HG03196 (cell line): ENCODE measurements at regions not wholly inside any gene's neighbourhood (a gene's known extent, or its start where the extent isn't known, plus 50 kb on each side); places are given as distances from the start of the nearest gene placed in this dataset.
"Not testable (repeated sequence)": the region's sequence is repeated elsewhere in the genome, so short reads cannot be mapped to it uniquely, and the experiment has no call there.

Source experiments
- ATAC-seq: cut with Tn5 transposase; IDR thresholded peaks from one replicate; pipeline ENCODE4 v1.9.1; 2021; ENCODE audit not compliant: unreplicated experiment

DNA sequence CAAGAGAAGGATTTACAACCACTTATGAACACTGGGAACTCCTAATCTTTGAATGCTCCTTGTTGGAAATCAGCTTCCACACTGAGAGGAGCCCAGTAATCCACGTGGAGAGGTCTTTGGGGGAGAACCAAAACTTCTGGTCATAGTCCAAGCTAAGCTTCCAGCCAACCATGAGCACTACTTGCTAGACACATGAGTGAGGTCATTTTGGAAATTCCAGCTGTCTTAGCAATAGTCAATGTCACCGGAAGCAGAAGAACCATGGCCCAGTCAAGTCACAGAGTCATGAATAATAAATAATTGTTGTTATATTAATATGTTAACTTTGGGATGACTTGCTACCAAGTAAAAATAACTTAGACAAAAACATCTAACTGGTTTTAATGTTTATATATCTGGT lies 324.9 kb upstream of the SGCG start:
- no peak for ATAC-seq

DNA sequence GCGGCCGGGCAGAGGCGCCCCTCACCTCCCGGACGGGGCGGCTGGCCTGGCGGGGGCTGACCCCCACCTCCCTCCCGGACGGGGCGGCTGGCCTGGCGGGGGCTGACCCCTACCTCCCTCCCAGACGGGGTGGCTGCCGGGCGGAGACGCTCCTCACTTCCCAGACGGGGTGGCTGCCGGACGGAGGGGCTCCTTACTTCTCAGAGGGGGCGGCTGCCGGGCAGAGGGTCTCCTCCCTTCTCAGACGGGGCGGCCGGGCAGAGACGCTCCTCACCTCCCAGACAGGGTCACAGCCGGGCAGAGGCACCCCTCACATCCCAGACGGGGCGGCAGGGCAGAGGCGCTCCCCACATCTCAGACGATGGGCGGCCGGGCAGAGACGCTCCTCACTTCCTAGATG lies 321.8 kb upstream of the SGCG start:
- ATAC-seq = not testable (repeated sequence)

DNA sequence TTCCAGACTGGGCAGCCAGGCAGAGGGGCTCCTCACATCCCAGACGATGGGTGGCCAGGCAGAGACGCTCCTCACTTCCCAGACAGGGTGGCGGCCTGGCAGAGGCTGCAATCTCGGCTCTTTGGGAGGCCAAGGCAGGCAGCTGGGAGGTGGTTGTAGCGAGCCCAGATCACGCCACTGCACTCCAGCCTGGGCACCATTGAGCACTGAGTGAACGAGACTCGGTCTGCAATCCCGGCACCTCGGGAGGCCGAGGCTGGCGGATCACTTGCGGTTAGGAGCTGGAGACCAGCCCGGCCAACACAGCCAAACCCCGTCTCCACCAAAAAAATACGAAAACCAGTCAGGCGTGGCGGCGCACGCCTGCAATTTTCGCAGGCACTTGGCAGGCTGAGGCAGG lies 321.4 kb upstream of the SGCG start:
- not testable (repeated sequence) for ATAC-seq

DNA sequence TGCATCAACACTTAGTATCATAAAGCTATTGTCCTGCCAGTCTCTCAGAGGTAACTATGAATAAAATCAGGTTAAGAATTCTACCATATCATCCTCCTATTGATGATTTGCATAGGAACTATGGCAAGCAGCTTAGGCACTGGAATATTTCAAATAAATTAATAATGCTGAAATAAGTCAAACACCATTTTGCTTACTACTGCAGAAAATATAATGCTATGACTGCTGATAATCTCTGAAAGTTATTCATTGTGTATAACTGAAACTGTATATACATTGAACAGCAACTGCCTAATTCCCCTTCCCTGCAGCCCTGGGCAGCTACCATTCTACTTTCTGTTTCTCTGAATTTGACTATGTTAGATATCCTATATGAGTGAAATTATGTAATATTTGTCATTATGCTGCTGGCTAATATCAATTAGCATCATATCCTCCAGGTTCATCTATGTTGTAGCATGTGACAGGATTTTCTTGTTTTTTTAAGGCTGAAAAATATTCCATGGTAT lies 318.8 kb upstream of the SGCG start:
- no peak for ATAC-seq

DNA sequence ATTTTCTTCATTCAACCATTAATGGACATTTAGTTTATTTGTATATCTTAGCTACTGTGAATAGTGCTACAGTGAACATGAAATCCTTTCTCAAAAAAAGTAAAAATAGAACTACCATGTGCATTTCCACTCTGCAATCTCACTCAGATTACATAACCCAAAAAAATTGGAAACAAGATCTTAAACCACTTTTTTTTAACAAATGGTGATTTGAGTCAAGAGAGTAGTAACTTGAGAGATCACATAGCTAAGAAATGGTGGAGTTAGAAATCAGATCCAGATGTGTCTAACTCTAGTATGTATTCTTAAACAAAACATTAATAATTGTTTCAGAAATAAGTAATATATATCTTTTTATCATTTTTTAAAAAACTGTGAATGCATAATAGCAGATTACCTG lies 318.3 kb upstream of the SGCG start:
- ATAC-seq = no peak

DNA sequence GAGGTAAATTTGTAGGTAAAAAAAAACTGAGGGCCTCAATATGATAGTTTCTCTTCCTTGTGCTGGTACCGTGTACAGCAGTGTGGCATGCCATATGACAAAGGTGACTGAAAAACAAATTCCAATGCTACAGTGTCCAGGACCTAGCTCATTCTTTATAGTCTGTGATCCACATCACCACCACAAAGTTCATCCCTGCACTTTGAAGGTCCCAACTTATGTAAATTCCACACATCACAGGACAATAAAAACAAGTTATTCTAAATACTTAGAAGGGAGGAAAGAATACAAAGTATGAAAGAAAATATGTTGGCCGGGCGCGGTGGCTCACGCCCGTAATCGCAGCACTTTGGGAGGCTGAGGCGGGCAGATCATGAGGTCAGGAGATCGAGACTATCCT lies 314.6 kb upstream of the SGCG start:
- no peak for ATAC-seq

DNA sequence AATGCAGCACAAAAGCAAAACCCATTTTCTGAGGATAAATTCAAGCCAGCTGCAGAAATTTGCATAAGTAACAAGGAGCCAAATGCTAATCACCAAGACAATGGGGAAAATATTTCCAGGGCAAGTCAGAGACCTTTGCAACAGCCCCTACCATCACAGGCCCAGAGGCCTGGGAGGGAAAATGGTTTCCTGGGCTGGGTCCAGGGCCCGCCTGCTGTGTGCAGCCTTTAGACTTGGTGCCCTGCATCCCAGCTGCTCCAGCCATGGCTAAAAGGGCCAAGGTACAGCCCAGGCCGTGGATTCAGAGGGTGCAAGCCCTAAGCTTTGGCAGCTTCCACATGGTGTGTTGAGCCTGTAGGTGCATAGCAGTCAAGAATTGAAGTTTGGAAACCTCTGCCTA lies 309.5 kb upstream of the SGCG start:
- ATAC-seq = no peak

DNA sequence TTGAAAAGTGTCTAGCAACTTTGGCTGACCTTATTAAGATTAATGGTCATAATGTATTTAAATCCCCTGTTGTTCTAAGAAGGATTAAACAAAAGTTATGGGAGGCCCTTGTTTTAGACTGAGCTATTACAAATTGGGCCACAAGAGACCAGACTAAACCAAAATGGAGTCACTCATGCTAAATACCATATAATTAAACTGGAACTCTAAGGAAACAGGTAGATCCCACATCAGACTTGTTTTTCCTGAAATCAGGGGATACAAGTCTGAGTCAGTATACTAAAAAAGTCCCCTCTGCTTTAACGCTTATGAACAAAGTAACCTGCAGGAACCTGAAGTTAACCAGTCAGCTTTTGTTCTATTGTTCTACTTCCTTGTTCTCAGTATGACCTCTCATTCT lies 305.9 kb upstream of the SGCG start:
- ATAC-seq = no peak

DNA sequence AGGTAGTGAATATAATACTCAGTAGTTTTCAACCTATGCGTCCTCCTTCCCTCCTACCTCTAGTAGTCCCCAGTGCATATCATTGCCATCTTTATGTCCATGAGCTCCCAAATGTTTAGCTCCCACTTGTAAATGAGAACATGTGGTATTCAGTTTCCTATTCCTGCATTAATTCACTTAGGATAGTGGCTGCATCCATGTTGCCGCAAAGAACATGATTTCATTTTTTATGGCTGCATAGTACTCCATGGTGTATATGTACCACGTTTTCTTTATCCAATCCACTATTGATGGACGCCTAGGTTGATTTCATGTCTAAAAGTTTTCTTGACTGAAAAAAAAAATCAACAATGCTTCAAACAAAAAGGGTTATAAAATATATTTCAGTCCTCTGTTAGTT lies 303.4 kb upstream of the SGCG start:
- no peak for ATAC-seq

DNA sequence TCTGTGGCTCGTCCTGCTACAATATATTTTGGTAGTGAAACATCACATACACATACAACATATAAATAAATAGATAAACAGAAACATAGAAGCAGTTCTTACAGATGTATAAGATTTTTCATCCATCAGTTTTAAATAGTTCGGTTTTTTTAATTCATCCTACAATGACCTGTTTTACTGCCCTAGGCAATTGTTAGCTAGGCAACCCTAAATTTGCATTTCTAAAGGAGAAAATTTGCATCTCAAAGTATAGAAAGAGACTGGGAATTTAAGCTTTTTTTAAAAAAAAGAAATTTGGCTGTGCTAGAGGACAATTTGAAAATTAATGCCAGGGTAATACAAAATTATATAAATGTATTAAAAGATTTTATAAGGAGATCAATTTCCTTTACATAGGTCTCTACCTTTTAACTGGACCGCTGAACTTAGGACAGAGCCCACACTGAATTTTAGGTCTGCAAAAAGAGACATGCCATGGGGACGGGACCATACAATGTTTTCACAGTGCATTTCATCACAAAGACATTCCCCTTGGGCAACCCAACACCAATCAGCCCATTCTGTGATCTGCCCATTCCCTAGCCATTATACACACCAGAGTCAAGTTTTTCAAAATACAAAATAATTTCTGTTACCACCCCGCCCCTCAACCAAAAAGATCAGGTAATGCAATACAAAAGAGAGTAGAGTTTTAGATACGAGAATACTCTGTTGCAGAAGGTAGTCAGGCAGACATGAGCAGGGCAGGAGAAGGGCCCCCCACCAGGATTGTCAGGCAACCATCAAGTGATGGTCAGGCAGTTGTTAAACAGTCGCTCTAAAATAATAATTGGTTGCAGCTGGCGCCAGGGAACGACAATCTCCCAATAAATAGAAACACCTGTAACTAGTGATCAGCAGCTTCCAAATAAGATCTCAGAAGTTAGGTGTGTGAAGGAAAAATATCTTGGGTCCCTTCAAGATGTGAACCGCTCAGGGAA lies 299.7 kb upstream of the SGCG start:
- no peak for ATAC-seq

DNA sequence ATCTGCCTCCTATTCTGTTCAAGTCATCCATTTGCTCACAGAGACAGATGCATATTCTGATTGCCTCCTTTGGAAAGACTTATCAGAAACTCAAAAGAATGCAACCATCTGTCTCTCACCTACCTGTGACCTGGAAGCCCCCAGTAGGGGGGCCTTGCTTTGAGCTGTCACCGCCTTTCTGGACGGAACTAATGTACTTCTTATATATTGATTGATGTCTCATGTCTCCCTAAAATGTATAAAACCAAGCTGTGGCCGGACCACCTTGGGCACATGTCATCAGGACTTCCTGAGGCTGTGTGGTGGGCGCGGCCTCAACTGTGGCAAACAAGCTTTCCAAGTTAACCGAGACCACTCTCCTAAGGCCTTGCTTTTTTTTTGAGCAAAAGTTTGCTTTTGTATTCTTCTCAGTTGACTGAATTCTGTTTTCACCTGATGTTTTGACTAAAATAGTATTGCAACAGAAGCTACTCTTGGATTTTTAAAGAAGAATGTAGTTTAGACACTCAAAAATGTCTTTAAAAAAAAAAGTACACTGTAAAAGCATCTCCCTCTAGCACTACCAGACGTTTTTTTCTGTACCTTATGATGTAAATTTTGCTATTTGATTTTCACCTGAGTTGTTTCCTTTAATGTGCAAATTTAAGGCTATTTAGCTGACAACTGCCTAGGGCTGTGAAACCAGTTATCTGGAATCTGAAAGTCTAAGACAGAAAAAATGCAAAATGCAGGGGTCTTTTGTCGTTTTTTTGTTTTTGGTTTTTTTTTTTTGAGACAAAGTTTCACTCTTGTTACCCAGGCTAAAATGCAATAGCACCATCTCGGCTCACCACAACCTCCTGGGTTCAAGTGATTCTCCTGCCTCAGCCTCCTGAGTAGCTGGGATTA lies 298.8 kb upstream of the SGCG start:
- not testable (repeated sequence) for ATAC-seq

DNA sequence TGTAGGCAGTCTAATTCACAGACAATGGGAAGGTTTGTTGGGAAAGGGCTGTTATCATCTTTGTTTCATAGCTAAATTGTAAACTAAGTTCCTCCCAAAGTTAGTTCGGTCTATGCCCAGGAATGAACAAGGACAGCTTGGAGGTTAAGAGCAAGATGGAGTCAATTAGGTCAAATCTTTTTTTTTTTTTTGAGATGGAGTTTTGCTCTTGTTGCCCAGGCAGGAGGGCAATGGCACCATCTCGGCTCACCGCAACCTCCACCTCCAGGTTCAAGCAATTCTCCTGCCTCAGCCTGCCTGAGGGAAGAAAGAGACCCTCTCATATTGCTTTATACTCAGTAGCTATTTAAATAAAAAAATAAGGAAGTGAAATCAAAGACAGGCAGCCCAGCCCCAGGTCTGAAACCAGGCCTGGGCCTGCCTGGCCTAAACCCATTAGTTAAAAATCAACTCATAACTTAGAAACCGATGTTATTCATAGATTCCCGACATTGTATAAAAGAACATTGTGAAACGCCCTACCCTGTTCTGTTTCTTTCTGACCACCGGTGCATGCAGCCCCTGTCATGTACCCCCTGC lies 297.4 kb upstream of the SGCG start:
- no peak for ATAC-seq

DNA sequence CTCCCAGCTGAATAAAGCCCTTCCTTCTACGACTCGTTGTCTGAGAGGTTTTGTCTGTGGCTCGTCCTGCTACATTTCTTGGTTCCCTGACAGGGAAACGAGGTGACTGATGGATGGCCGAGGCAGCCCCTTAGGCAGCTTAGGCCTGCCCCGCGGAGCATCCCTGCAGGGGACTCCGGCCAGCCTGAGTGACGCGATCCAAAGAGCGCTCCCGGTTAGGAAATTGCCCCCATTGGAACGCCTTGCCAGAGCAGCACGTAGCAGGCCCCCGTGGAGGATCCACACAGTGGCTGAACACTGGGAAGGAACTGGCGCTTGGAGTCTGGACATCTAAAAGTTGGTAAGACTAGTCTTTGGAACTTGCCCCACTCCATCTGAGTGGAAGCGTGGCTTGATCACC lies 296.8 kb upstream of the SGCG start:
- ATAC-seq = no peak

DNA sequence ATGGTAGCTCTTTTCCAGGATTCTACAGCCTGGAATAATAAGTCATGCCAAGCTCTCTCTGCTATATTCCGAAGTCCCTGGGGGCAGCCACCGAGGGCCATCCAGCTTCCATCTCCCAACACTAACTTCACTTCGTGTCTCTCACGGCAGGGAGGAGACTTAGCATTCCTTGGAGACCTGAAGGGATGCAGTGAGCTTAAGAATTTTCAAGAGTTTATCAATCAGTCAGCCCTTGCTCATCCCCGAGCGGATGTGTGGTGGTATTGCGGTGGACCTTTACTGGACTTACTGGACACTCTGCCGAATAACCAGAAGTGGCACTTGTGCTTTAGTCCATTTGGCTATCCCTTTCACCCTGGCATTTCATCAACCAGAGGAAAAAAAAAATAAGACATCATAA lies 294.7 kb upstream of the SGCG start:
- ATAC-seq = not testable (repeated sequence)

DNA sequence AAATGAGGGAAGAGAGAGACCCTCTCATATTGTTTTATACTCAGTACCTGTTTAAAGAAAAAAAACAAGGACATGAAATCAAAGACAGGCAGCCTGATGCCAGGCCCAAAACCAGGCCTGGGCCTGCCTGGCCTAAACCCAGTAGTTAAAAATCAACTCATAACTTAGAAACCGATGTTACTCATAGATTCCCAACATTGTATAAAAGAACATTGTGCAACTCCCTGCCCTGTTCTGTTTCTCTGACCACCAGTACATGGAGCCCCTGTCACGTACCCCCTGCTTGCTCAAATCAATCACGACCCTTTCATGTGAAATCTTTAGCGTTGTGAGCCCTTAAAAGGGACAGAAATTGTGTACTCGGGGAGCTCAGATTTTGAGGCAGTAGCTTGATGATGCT lies 291.4 kb upstream of the SGCG start:
- not testable (repeated sequence) for ATAC-seq

DNA sequence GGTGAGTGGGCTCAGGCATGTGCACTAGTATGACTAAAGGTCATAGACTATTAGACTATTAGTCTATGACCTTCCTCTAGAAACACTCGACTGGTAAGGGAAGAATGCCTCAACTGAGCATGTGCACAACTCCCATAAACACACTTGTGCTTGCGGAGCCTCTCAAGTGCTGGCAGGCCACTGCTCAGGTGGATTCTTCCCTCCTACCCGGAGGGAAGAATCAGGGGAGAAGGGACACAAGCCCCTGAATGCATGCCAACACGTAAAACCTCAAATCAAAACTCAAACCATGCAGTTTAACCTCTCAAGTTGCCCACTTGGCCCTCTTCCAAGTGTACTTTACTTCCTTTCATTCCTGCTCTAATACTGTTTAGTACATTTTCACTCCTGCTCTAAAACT lies 287.6 kb upstream of the SGCG start:
- no peak for ATAC-seq

DNA sequence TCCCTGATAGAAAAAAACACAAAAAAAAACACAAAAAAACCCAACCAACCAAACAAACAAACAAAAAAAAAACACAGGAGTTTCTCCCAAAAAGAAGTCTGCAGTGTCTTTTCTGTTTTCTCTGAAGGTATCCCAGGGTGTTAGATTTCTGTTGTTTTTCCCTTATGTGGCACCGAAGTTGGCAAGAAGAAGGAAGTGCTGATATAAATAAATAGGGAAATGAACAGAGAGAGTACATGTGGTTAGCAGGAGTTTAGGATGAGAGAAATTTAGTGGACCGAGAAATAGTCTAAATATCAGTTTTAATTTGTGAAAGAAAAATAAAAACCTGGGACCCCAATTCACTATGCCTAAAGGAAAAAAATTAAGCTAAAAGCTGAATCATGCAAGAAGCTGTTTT lies 287.0 kb upstream of the SGCG start:
- ATAC-seq = no peak

DNA sequence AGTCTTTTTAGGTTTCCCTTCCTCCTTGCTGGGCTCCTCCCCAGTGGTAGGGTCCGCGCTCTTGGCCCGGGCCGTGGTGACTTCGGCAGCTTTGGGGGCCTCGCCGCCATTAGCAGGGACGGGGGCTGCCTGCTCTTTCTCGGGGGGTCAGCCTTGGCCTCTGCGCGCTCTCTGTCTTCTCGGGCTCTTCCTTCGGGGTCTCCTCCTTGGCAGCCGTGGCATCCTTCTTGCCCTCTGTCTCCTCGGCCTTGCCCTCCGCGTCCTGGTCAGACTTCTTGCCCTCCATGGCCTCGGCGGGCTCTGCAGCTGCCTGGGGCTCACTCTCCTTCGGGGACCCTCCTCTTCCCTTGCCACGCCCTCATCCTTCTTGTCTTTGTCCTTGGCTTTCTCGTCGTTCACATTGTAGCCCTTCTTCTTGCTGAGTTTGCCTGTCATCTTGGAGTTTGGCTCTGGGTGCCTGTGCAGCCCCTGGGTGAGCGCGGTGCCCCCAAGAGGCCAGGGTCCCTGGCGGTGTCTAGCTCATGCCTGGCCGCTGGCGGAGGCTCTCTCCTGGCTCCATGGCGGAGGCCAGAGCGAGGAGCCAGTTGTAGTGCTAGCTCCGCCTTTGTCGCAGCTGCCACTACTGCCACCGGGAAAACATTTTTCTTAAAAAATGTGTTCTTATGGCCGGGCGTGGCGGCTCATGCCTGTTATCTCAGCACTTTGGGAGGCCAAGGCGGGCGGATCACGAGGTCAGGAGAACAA lies 283.0 kb upstream of the SGCG start:
- no peak for ATAC-seq

DNA sequence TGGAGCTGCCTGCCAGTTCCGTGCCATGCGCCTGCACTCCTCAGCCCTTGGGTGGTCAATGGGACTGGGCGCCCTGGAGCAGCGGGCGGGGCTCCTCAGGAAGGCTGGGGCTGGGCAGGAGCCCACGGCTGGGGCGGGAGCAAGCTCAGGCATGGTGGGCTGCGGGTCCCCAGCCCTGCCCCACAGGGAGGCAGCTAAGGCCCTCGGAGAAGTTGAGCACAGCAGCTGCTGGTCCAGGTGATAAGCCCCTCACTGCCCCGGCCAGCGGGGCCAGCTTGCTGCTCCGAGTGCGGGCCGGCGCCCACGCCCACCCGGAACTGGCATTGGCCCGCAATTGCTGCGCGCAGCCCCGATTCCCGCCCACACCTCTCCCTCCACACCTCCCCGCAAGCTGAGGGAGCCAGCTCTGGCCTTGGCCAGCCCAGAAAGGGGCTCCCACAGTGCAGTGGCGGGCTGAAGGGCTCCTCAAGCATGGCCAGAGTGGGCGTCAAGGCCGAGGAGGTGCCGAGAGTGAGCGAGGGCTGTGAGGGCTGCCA lies 280.3 kb upstream of the SGCG start:
- ATAC-seq = not testable (repeated sequence)

DNA sequence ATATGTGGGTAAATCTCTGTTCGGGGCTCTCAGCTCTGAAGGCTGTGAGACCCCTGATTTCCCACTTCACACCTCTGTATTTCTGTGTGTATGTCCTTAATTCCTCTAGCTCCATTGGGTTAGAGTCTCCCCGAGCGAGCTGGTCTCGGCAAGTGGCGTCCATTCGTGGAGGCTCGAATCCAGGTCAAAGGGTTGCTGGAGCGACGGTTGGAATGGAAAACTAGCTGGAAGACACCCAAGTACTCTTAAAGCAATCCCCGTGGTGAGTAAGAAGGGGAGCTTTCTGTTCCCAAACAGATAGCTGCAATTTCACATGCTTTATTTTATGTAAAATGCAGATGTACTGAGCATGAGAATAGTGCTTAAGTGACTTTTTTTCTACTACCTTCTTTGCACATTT lies 277.5 kb upstream of the SGCG start:
- ATAC-seq = no peak
